ENCODE measurements at regions not wholly inside any gene's neighbourhood (a gene's known extent, or its start where the extent isn't known, plus 50 kb on each side); places are given as distances from the start of the nearest gene placed in this dataset.

GRCh38 chr12:76652402-76652801 is 92.8 kb upstream of the OSBPL8 start:
- ATAC-seq: no peak
- Histone ChIP-seq H3K9me3 (ENCODE audit: control insufficient read depth in 1 of 2, insufficient read depth in 1 of 2, low read depth in 1 of 2, low read length in 2 of 2) (no peaks in the 10 kb centered on the region), H2AFZ (ENCODE audit: low read depth, low read length, poor library complexity, severe bottlenecking) (no peak overlapping the region), H3K79me2 (ENCODE audit: insufficient read depth, low read length) (no peaks in the 10 kb centered on the region), H3K27ac (ENCODE audit: low read depth, low read length) (no peak overlapping the region), H3K4me1 (ENCODE audit: control insufficient read depth in 1 of 2, insufficient read depth in 2 of 2, low read length in 2 of 2) (peaks cover 0 to 4% of the 10 kb centered on the region in 2 experiments; a peak in 1 of 4 replicates), H3K36me3 (ENCODE audit: control insufficient read depth in 1 of 2, insufficient read depth in 2 of 2, low read length in 2 of 2) (no peaks in the 10 kb centered on the region), H3K4me3 (replicated peaks in 1 of 2; ENCODE audit: low read depth in 1 of 2, low read length in 2 of 2) (no peak overlapping the region), H3K9ac (ENCODE audit: low read length) (no peak overlapping the region), H4K20me1 (ENCODE audit: insufficient read depth) (no peaks in the 10 kb centered on the region), H3K27me3 (ENCODE audit: insufficient read depth, low read length) (no peaks in the 10 kb centered on the region), H3K4me2 (ENCODE audit: low read length) (no peak overlapping the region), H3K9me2 (ENCODE audit: insufficient read depth) (no peaks in the 10 kb centered on the region)
- DNase-seq (ENCODE audit: low read depth, low spot score): no peak
- no peak for TF ChIP-seq YY1 (IDR thresholded peaks at IDR 0.05; ENCODE audit: extremely low read depth, insufficient replicate concordance, low read depth, low read length)
- no peak for TF ChIP-seq RAD21 (IDR thresholded peaks at IDR 0.05; ENCODE audit: low read depth)
- no peak for TF ChIP-seq TCF7L2 (IDR thresholded peaks at IDR 0.05; ENCODE audit: borderline replicate concordance, extremely low read depth, insufficient read depth, insufficient read length)
- no peak for TF ChIP-seq REST (IDR thresholded peaks at IDR 0.05; ENCODE audit: low read depth)
- no peak for TF ChIP-seq ATF3 (IDR thresholded peaks at IDR 0.05)
- no peak for TF ChIP-seq POLR2A (IDR thresholded peaks at IDR 0.05; ENCODE audit: borderline replicate concordance, extremely low read depth, insufficient read depth, insufficient read length)
- TF ChIP-seq SP1 (IDR thresholded peaks at IDR 0.05; ENCODE audit: low read depth): no peak
- TF ChIP-seq EGR1 (IDR thresholded peaks at IDR 0.05; ENCODE audit: low read depth): no peak
- TF ChIP-seq EZH2phosphoT487 (IDR thresholded peaks at IDR 0.05; ENCODE audit: borderline replicate concordance): no peak
- TF ChIP-seq ZBTB33 (IDR thresholded peaks at IDR 0.05; ENCODE audit: extremely low read depth, insufficient replicate concordance, low read length): no peak
- TF ChIP-seq ELF1 (IDR thresholded peaks at IDR 0.05; ENCODE audit: borderline replicate concordance, low read depth): no peak
- ChIA-PET POLR2A (no interaction called here), CTCF (no interaction called here), RAD21 (ENCODE audit: low non-redundant PET in 1 of 2, low total read pairs in 2 of 2, uncharacterized antibody in 2 of 2, unreplicated experiment in 2 of 2) (no interaction called here)
- BruUV-seq (replicated peaks): no TSS peak
- intact Hi-C loops (cut with micrococcal nuclease): no loop called here

Data from HCT116 (cell line).